Chondrocyte (in vitro differentiated cells): ENCODE measurements at regions not wholly inside any gene's neighbourhood (a gene's known extent, or its start where the extent isn't known, plus 50 kb on each side); places are given as distances from the start of the nearest gene placed in this dataset.

Experiments used
- DNase-seq: peaks from one replicate; pipeline ENCODE4 v3.0.0; 2021; ENCODE audit warnings: mixed read lengths, low spot score
- H3K27ac Mint-ChIP-seq: one replicate; pipeline ENCODE4 v1.8.0; 2021; ENCODE audit warnings: mild to moderate bottlenecking, moderate library complexity, mixed read lengths; ENCODE audit not compliant: unreplicated experiment
- H3K27me3 Mint-ChIP-seq: 2 replicates; pipeline ENCODE4 v1.8.0; 2021; ENCODE audit warnings: low read depth, mixed read lengths
- H3K36me3 Mint-ChIP-seq: 2 replicates; pipeline ENCODE4 v1.8.0; 2021; ENCODE audit warnings: low read depth, mixed read lengths
- H3K4me1 Mint-ChIP-seq: 2 replicates; pipeline ENCODE4 v1.8.0; 2021; ENCODE audit warnings: low read depth, mild to moderate bottlenecking, mixed read lengths
- H3K4me3 Mint-ChIP-seq: one replicate; pipeline ENCODE4 v1.8.0; 2021; ENCODE audit warnings: mild to moderate bottlenecking, moderate library complexity, mixed read lengths; ENCODE audit not compliant: unreplicated experiment
- H3K9me3 Mint-ChIP-seq: 2 replicates; pipeline ENCODE4 v1.8.0; 2021; ENCODE audit warnings: low read depth, mixed read lengths
- CTCF ChIP-seq: fragments of 200-600 bp; sonication (generic); IDR thresholded peaks from 2 replicates; pipeline ENCODE4 v1.5.0; 2021; ENCODE audit warnings: antibody characterized with exemption, mild to moderate bottlenecking, moderate library complexity

- Mint-ChIP-seq H3K27me3 (no peaks in the 10 kb centered on the region), H3K4me1 (peaks cover 44% of the 10 kb centered on the region)
- TF ChIP-seq CTCF = no peak
Observed at GRCh38 chr22:27422442-27422841, 379.1 kb downstream of the MN1 start.

GRCh38 chr22:27424319-27424718 lies 377.2 kb downstream of the MN1 start:
- Mint-ChIP-seq H3K27ac (no peak overlapping the region), H3K36me3 (peaks cover 10% of the 10 kb centered on the region), H3K4me3 (no peak overlapping the region), H3K27me3 (no peaks in the 10 kb centered on the region), H3K4me1 (peaks cover 27% of the 10 kb centered on the region), H3K9me3 (peaks cover 14% of the 10 kb centered on the region)
- TF ChIP-seq CTCF = no peak
- no peak for DNase-seq

More at GRCh38 chr22:27422442-27422841, 379.1 kb downstream of the MN1 start:
- Mint-ChIP-seq H3K9me3 (peaks cover 5% of the 10 kb centered on the region), H3K36me3 (peaks cover 5% of the 10 kb centered on the region), H3K4me3 (no peak overlapping the region), H3K27ac (no peak overlapping the region)
- no peak for DNase-seq

- no peak for TF ChIP-seq CTCF
- peaks cover 10% of the 10 kb centered on the region for H3K4me1 Mint-ChIP-seq
- peaks cover 25% of the 10 kb centered on the region for H3K9me3 Mint-ChIP-seq
- peaks cover 21% of the 10 kb centered on the region for H3K36me3 Mint-ChIP-seq
- H3K4me3 Mint-ChIP-seq = no peak overlapping the region
- H3K27ac Mint-ChIP-seq = no peak overlapping the region
- H3K27me3 Mint-ChIP-seq = no peaks in the 10 kb centered on the region
- DNase-seq = no peak
Observed at GRCh38 chr22:27429476-27429875, 372.1 kb downstream of the MN1 start.

- H3K4me3 Mint-ChIP-seq = no peak overlapping the region
- DNase-seq = no peak
- peaks cover 18% of the 10 kb centered on the region for H3K36me3 Mint-ChIP-seq
- peaks cover 23% of the 10 kb centered on the region for H3K4me1 Mint-ChIP-seq
- no peak for TF ChIP-seq CTCF
- H3K9me3 Mint-ChIP-seq = peaks cover 24% of the 10 kb centered on the region
- H3K27ac Mint-ChIP-seq = no peak overlapping the region
- H3K27me3 Mint-ChIP-seq = no peaks in the 10 kb centered on the region
Observed at GRCh38 chr22:27431081-27431480, 370.5 kb downstream of the MN1 start.

- Mint-ChIP-seq H3K4me1 (peaks cover 24% of the 10 kb centered on the region), H3K27me3 (no peaks in the 10 kb centered on the region)
- no peak for DNase-seq
Observed at GRCh38 chr22:27431896-27432295, 369.7 kb downstream of the MN1 start.

More at GRCh38 chr22:27431896-27432295, 369.7 kb downstream of the MN1 start:
- H3K9me3 Mint-ChIP-seq = peaks cover 24% of the 10 kb centered on the region
- no peak for TF ChIP-seq CTCF
- H3K4me3 Mint-ChIP-seq = no peak overlapping the region
- peaks cover 18% of the 10 kb centered on the region for H3K36me3 Mint-ChIP-seq
- H3K27ac Mint-ChIP-seq = no peak overlapping the region
